ENCODE measurements at regions not wholly inside any gene's neighbourhood (a gene's known extent, or its start where the extent isn't known, plus 50 kb on each side); places are given as distances from the start of the nearest gene placed in this dataset.
"Not testable (repeated sequence)": the region's sequence is repeated elsewhere in the genome, so short reads cannot be mapped to it uniquely, and the experiment has no call there.

- no peak for DNase-seq
Measured at GRCh38 chr5:120251898-120252297, 212.2 kb upstream of the PRR16 start.

DNA sequence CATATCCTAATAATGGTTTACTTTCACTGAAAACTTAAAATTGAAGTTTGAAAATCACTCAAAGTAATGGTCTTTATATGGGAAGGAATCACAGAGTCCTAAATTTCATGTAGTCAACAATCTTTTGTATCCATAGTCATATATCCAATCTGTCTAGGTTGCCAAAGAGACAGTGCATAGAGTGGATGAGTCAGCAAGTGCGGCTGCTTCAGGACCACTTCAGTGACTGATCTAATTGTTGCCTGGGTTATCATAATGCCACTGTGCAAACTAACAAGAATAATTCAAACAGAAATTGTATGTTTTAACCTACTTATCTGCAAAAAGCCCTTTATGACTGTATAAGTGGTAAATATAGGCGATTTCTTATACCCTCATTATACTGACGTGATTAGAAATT, 211.3 kb upstream of the PRR16 start:
- DNase-seq, result no peak

- no peak for DNase-seq
Measured at GRCh38 chr5:120254385-120254784, 209.7 kb upstream of the PRR16 start.

DNA sequence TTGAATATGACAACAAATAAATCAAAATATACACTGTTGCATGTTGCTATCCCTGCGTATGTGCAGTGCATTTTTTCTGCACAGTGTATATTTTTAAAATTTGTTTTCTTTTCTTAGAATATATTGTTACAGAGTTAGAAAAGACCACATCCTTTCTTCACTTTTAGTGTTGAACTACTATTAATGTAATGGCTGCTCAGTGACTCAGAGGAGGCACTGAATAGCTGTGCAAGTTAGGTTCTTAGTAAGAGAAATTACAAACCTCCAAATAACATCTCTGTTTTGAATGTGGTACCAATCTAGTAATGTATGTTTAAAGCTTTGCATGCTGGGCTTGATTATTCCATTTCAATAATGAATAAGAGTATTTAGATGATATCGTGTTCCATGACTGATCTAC, 208.9 kb upstream of the PRR16 start:
- DNase-seq, result no peak

GRCh38 chr5:120256376-120256775, 207.7 kb upstream of the PRR16 start:
- no peak for DNase-seq

- no peak for DNase-seq
Measured at GRCh38 chr5:120257358-120257971, 206.6 kb upstream of the PRR16 start.

DNA sequence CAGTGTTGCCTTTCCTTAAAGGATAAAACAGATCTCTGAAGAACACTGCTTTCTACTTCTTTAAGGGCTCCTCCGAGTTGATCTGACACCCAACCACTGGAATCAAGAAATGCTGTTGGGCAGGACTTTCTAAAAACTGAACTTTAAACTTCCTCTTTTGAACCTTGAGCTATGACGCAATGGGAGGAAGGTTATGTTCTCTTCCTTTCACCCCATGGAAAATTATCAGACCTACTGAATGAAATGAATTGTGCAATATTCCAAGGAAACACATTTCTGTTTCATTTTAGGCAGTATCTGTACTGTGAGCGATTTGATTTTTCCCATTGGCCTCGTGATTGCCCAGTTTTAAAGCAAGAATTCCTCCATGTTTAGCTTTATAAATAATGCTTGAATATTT, 206.0 kb upstream of the PRR16 start:
- DNase-seq, result no peak

DNA sequence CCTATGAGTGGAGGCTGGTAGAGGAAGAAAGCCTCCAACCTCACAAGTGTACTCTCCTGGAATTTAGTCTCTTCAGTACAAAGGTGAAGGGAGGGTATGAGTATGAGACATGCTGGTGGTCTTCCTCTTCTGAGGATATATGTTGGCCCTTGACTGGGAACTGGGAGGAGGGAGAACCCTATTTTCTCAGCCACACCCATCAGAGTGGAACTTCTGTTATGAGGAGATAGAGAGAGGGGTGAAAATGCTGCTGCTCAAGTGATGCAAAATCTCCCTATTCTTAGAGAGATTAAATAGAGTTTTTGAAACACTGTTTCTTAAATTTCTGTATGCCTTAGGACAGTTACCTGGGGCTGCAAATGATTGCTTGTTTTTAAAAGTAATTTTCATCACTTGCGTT, 203.4 kb upstream of the PRR16 start:
- no peak for DNase-seq

DNA sequence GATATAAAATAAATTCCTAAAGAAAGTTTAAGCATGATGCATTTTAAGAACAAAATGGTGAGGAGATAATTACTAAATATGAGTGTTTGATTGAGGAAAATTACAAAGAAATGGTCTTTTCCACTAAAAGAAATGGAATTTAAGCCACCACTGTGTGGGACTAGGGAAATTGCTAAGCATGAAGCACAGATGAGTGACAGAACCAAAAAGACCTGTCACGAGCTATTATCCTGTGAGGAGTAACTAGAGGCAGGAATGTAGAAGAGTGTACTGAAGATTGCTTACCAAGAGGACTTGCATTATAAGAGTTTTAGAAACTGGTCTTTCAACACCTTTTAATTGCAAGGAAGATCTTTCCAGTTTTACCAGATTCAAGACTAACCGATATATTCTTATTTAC, 193.6 kb upstream of the PRR16 start:
- no peak for DNase-seq

DNA sequence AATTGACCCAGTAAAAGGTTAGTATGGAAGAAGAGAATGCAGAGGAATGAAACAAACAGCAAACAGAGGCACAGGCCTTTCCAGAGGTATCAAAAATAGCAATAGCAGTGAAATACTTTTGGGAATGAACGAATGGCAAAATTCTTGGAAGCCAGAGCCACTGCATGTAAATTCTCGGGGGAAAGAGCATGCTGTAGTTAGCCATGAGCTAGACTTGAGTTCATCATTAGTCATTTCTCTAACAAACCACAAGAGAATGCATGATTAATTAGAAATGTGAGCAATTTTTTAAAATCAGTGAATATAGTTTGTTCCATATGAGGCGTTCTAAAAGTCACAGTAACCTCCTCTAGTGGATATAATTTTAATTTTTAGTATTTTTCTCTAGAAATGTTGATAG, 170.3 kb upstream of the PRR16 start:
- no peak for DNase-seq

- DNase-seq, result no peak
Measured at GRCh38 chr5:120297616-120298015, 166.5 kb upstream of the PRR16 start.

DNA sequence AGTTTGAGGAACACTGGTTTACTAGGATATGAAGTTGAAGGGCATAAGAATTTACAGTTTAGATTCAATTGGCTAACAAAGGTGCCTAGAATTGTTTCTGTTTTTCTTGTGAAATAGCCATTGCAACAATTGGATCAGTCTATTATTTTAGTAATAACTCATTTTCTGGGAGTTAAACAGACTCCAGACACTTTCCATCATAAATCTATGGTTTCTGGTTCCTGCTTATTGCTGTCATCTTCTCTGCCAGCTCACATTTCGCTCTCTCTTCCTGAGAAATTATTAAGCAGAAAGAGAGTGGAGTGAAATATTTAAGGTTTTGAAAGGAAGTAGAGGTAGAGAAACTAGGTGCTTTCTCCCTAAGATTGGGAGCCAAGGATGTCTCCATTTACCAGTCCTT, 165.1 kb upstream of the PRR16 start:
- DNase-seq, result no peak

DNA sequence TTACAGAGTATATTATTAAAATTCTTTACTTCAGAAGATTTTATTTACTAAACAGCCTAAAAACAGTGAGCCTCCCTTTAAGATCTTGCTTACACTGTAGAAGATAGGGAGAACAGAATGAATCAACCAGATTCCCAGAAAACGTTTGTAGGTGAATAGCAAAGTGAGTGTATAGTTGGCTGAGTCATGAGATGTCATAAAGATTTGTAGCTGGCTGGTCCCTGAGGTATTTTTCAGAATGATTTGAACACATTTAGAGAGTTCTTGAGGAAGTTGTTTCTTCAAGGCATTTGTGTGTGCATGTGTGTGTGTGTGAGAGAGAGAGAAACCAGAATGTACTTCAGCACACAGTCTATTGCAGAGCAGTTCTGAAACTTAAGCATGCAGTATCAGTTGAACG, 159.4 kb upstream of the PRR16 start:
- no peak for DNase-seq

- DNase-seq, result no peak
Measured at GRCh38 chr5:120306303-120306702, 157.8 kb upstream of the PRR16 start.

GRCh38 chr5:120314191-120314590, 149.9 kb upstream of the PRR16 start:
- no peak for DNase-seq

DNA sequence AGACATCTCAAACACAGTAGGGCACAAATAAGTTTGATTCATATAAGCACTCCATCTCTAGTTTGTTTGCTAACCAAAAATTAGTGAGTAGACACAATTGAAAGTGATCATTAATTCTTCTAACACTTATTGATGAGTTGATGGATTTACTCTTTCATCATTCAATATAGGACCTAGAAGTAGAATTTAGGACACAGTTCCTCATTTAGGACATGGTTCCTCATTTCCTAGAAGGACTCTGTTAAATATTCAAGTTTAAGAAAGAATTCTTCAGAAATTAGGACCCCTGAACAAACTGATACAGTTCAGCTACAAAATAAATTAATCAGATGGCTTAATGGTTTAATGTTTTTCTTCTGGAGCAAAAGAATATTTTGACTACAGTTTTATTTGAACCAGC, 143.5 kb upstream of the PRR16 start:
- no peak for DNase-seq

GRCh38 chr5:120326651-120327050, 137.4 kb upstream of the PRR16 start:
- no peak for DNase-seq

DNA sequence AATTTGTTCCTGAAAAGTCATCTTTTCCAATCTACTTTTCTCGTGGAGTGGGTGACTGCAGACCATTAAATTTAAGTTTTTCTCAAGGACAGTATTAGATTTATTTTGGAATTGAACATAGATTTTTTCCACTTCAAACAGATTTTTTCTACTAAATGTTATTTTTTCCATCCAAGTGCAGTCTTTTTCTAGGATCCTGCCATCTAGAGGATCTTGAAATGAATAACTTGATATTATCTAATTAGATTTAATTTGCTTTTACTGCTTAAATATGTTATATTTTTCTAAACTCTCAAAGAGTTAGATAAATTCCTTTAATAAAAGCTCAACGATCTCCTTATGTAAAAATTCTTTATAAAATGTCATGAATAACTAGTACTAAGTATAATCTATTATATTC, 136.9 kb upstream of the PRR16 start:
- DNase-seq, result no peak

GRCh38 chr5:120329095-120329494, 135.0 kb upstream of the PRR16 start:
- no peak for DNase-seq

DNA sequence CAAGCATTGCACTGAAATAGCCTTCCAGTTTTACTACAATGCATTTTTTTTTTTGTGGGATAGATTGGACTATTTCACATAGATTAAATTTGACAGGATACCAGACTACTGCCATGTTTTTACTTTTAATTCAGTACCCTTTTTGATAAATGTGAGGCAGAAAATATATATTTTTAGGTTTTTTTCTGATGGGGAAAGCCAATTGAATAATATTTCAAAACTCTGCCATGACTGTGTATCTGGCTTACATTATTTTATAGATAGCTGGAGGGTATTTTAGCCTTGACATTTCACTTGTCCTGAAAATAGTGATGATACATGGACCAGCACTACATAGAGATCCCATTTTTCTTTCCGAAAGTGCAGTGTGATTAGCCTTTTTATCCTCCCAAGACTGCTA, 133.5 kb upstream of the PRR16 start:
- no peak for DNase-seq

DNA sequence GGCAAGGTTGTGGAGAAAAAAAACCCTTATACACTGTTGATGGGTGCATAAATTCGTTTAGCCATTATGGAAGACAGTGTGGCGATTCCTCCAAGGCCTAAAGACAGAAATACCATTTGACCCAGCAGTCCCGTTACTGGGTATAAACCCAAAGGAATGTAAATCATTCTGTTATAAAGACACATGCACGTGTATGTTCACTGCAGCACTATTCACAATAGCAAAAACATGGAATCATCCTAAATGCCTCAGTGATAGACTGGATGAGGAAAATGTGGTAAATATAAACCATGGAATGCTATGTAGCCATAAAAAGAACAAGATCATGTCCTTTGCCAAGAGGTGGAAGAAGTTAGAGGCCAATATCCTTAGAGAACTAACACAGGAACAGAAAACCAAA, 119.9 kb upstream of the PRR16 start:
- DNase-seq, result no peak

- DNase-seq, result no peak
Measured at GRCh38 chr5:120345947-120346346, 118.2 kb upstream of the PRR16 start.

DNA sequence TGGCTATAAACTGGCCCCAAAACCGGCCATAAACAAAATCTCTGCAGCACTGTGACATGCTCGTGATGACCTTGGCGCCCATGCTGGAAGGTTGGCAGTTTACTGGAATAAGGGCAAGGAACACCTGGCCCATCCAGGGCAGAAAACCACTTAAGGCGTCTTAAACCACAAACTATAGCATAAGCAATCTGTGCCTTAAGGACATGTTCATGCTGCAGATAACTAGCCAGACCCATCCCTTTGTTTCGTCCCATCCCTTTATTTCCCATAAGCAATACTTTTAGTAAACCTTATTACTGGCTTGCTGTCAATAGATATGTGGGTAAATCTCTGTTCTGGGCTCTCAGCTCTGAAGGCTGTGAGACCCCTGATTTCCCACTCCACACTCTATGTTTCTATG, 113.0 kb upstream of the PRR16 start:
- not testable (repeated sequence) for DNase-seq

DNA sequence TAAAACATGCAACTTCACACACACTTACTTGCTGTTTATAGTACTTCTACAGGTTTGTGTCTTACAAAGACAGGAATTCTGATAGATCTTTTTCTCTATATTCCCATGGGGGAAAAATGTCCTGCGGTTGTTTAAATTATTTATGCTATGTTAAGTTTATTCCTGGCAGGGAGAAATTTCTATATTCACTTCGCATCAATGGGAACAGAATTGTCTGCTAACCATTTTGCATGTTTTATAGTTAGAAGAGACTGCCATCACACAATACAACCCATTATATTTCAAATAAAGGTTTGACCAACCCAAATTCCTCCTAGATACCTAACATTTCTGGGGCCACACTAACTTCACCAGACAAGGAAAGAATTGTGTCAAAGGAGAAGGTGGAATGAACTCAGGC, 110.0 kb upstream of the PRR16 start:
- DNase-seq, result no peak

DNA sequence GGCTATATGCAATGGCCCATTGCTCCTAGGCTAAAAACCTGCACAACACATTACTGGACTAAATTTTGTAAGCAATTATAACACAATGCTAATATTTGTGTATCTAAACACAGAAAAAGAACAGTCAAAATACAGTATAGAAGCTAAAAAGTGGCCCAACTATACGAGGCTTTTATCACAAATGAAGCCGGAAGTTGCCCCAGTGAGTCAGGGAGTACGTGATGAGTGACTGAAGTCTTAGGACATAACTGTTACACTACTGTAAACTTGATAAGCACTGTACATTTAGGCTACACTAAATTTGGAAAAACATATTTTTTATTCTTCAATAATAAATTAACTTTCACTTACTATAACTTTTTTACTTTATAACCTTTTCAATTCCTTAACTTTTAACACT, 105.2 kb upstream of the PRR16 start:
- DNase-seq, result no peak

DNA sequence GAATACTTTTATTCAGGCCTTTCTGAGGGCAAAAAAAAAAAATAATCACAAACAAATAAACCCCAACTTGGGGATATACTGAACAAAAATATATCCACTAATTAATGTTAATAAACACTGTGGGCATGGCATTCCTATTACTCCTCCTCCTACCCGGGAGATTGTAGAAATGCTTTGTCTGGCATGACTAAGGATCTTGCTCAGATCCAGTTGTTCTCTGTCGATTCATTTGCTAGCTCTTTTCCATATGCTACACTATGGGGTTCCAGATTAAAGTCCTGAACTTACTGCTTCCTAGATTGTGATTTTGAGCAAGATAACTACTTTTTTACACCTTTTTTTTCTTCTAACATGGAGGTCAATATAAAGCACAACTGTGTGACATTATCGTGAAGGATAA, 102.2 kb upstream of the PRR16 start:
- DNase-seq, result no peak

Data from stimulated activated CD4-positive, alpha-beta T cell treated with anti-CD3 and anti-CD28 coated beads, Interleukin-4, amount 100 ng/mL, for 24 hours (primary cell).